Gastrocnemius medialis (tissue), 4 donors: ENCODE measurements at regions not wholly inside any gene's neighbourhood (a gene's known extent, or its start where the extent isn't known, plus 50 kb on each side); places are given as distances from the start of the nearest gene placed in this dataset.
"Not testable (repeated sequence)": the region's sequence is repeated elsewhere in the genome, so short reads cannot be mapped to it uniquely, and the experiment has no call there.

ENCODE experiments used
- ATAC-seq, 2 donors: fragments of 150-250 bp; one replicate each; pipeline ENCODE4 v1.9.1; 2016
- DNase-seq, 2 donors: peaks; one replicate each; pipeline ENCODE4 v3.0.0-alpha.2; 2019
- H3K27ac ChIP-seq, 4 donors: fragments of 200-600 bp; sonication (generic); 1 replicate in 1 of 4; 2 replicates in 3 of 4; pipeline ENCODE4 v1.5.1; 2016 to 2018; ENCODE audit warnings: mild to moderate bottlenecking in 2 of 4, moderate library complexity in 1 of 4
- H3K27me3 ChIP-seq, 3 donors: fragments of 200-600 bp; sonication (generic) in 2 of 3; 1 replicate in 1 of 3; 2 replicates in 2 of 3; pipeline versions ENCODE4 v1.5.1 to v1.6.0; 2016 to 2019; ENCODE audit warnings: mild to moderate bottlenecking in 1 of 3, moderate library complexity in 1 of 3
- H3K36me3 ChIP-seq, 2 donors: fragments of 200-600 bp; sonication (generic) in 1 of 2; one replicate each; pipeline ENCODE4 v1.5.1; 2017 to 2018
- H3K4me1 ChIP-seq, 2 donors: fragments of 200-600 bp; sonication (generic) in 1 of 2; one replicate each; pipeline ENCODE4 v1.5.1; 2016 to 2017; ENCODE audit warnings: mild to moderate bottlenecking in 2 of 2
- H3K4me3 ChIP-seq, 4 donors: fragments of 200-600 bp; sonication (generic) in 3 of 4; 1 replicate in 1 of 4; 2 replicates in 3 of 4; pipeline ENCODE4 v1.5.1; 2016 to 2019; ENCODE audit warnings: mild to moderate bottlenecking in 2 of 4
- H3K9me3 ChIP-seq, 3 donors: fragments of 200-600 bp; sonication (generic) in 2 of 3; 1 replicate in 1 of 3; 2 replicates in 2 of 3; pipeline ENCODE4 v1.5.1; 2016 to 2019
- POLR2A ChIP-seq, 2 donors: fragments of 450-650 bp; IDR thresholded peaks; one replicate each; pipeline ENCODE4 v1.6.1; 2017; ENCODE audit warnings: antibody characterized with exemption in 2 of 2, mild to moderate bottlenecking in 2 of 2, moderate library complexity in 2 of 2
- in situ Hi-C, 4 donors: fragments of 200-750 bp; cut with MboI; loops; one replicate each; pipeline versions ENCODE4 v1.15.0 to v1.8.0; 2017; ENCODE audit warnings: low sequenced_read_pairs in 4 of 4
- intact Hi-C: fragments of 100-400 bp; cut with DNase I; formaldehyde crosslinking; loops from one replicate; pipeline ENCODE4 v1.15.1; 2023; ENCODE audit warnings: low total_unique reads
- TF ChIP-seq, protein P1 (sequence below), 5 experiments: fragments of 450-650 bp in 3 of 5; fragments of 200-600 bp in 2 of 5; sonication (generic) in 2 of 5; IDR thresholded peaks in 4 of 5; conservative IDR thresholded peaks in 1 of 5; 1 replicate in 4 of 5; 2 replicates in 1 of 5; pipeline ENCODE4 v1.5.1; 2016 to 2019; ENCODE audit warnings: antibody characterized with exemption in 5 of 5, mild to moderate bottlenecking in 3 of 5, moderate library complexity in 3 of 5

DNA sequence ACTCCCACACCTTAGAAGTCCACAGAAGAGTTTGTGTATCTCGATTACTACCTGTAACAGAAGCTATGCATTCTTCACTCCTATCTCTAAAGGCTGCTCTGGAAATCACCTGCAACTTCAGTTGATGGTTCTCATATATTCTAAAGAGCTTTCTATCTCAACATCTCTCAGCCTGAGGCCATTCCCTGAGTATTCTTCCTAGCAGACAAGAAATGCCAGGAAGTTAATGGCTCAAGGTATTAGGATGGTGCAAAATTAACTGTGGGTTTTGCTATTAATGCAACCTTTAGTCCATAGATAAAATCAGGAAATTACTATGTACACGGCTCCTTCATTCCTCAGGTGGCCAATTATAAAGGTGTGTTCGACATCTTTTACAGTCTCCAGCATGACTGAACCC lies 290.1 kb downstream of the ZNF716 start:
- not testable (repeated sequence) for H3K27me3 ChIP-seq

DNA sequence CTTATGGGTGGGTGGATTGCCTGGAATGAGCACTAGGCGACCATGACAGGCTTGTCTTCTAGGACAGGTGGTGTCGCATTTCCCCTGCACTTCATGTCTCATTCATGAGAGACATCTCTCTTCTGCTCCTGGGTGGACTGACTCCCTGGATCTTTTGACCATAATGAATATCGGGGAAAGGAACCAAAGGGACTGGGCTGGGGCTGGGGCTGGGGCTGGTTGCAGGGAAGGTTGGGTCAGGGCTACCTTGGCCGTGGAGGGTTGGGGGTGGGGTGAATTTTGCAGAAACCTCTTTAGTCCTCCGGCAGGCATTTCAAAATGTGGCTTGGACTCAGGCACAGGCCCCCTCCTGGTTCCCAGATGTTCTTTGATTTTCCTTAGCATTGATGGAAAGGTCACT lies 319.2 kb downstream of the ZNF716 start:
- Histone ChIP-seq H3K27ac (no peak overlapping the region), H3K9me3 (no peaks in the 10 kb centered on the region), H3K4me3 (no peak overlapping the region), H3K4me1 (no peaks in the 10 kb centered on the region), H3K27me3 (no peaks in the 10 kb centered on the region), H3K36me3 (no peaks in the 10 kb centered on the region)
- ATAC-seq: no peak
- intact Hi-C loops: no loop called here
- DNase-seq: no peak
- in situ Hi-C loops: no loop called here
- no peak for TF ChIP-seq POLR2A (IDR thresholded peaks at IDR 0.05)
- TF ChIP-seq, protein P1, sequence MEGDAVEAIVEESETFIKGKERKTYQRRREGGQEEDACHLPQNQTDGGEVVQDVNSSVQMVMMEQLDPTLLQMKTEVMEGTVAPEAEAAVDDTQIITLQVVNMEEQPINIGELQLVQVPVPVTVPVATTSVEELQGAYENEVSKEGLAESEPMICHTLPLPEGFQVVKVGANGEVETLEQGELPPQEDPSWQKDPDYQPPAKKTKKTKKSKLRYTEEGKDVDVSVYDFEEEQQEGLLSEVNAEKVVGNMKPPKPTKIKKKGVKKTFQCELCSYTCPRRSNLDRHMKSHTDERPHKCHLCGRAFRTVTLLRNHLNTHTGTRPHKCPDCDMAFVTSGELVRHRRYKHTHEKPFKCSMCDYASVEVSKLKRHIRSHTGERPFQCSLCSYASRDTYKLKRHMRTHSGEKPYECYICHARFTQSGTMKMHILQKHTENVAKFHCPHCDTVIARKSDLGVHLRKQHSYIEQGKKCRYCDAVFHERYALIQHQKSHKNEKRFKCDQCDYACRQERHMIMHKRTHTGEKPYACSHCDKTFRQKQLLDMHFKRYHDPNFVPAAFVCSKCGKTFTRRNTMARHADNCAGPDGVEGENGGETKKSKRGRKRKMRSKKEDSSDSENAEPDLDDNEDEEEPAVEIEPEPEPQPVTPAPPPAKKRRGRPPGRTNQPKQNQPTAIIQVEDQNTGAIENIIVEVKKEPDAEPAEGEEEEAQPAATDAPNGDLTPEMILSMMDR (IDR thresholded peaks at IDR 0.05 in 4 of 5, conservative IDR thresholded peaks at IDR 0.05 in 1 of 5): no peak

More for the DNA sequence above, 290.1 kb downstream of the ZNF716 start:
- DNase-seq, H3K4me3 ChIP-seq, H3K36me3 ChIP-seq, H3K4me1 ChIP-seq, ATAC-seq, in situ Hi-C loops, H3K27ac ChIP-seq, intact Hi-C loops, H3K9me3 ChIP-seq: not testable (repeated sequence)

DNA sequence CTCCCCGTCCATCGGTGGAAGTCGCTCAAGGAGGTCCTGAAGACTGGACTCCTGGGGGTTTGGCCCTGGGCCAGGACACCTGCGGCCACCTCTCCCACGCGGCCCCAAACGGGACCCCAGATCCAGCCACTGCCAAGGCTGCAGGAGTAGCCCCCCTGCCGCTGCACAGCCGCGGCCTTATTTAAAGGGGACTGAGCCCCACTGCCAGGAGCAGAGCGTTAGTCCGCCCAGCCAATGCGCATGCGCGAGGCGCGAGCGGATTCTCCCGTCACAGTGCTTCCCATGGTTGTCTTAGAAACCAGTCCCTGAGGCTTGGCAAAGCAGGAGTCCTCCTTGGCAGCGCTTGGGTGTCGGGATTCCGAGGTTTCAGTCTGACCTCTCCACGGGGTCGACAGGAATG lies 320.0 kb downstream of the ZNF716 start:
- intact Hi-C loops (no loop called here), in situ Hi-C loops (no loop called here)
- TF ChIP-seq, protein P1 (IDR thresholded peaks at IDR 0.05 in 4 of 5, conservative IDR thresholded peaks at IDR 0.05 in 1 of 5): no peak
- Histone ChIP-seq H3K36me3 (no peaks in the 10 kb centered on the region), H3K4me1 (no peaks in the 10 kb centered on the region), H3K27ac (no peak overlapping the region), H3K9me3 (no peaks in the 10 kb centered on the region), H3K4me3 (no peak overlapping the region), H3K27me3 (no peaks in the 10 kb centered on the region)
- ATAC-seq (no peak), DNase-seq (no peak)

DNA sequence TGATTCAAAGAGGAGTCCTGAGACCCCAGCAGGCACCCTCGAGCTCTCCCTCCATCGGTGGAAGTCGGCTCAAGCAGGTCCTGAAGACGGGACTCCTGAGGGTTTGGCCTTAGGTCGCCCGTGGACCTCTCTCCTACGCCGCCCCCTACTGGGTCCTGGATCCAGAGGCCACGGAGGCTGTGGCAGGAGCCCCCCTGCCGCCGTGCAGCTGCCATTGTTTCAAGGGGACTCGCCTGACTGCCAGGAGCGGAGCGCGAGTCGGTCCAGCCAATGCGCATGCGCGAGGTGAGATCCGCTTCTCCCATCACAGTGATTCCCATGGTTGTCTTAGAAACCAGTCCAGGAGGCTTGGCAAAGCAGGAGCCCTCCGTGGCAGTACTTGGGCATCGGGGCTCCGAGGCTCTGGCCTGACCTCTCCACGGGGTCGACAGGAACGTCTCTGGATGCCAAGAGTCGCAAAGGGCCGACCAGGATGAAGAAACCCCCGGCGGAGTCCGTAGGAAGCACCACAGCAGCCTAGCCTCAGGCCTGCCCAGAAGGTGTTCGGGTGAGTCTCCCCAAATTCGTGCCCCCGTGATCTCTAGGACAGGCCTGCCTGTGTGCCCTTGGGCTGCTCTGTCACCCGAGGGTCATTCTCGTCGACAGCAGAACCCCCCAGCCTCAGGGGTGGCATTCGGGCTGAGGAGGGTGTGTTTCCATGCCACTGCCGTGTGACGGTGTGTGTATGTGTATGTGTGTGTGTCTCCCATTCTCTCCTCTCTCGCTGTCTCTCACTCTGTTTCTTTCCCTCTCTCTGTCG lies 322.3 kb downstream of the ZNF716 start:
- no peak overlapping the region for H3K27ac ChIP-seq
- no peaks in the 10 kb centered on the region for H3K9me3 ChIP-seq
- in situ Hi-C loops: no loop called here
- H3K27me3 ChIP-seq: no peaks in the 10 kb centered on the region
- DNase-seq: no peak
- no peaks in the 10 kb centered on the region for H3K4me1 ChIP-seq
- H3K36me3 ChIP-seq: no peaks in the 10 kb centered on the region
- intact Hi-C loops: no loop called here
- no peak for ATAC-seq
- no peak overlapping the region for H3K4me3 ChIP-seq
- no peak for TF ChIP-seq POLR2A (IDR thresholded peaks at IDR 0.05)
- TF ChIP-seq, protein P1 (IDR thresholded peaks at IDR 0.05 in 4 of 5, conservative IDR thresholded peaks at IDR 0.05 in 1 of 5): no peak

DNA sequence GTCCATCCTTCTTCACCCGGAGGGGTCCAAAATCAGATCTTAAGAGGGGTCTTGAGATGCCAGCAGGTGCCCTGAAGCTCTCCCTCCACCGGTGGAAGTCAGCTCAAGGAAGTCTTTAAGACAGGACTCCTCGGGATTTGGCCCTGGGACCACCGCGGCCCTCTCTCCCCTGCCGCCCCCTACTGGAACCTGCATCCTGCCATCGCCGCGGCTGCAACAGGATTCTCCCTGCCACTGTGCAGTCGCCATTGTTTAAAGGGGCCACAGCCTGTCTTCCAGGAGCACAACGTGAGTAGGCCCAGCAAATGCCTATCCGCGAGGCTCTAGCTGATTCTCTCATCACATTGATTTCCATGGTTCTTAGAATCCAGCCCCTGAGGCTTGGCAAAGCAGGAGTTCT lies 324.3 kb downstream of the ZNF716 start:
- no peak for TF ChIP-seq POLR2A (IDR thresholded peaks at IDR 0.05)
- DNase-seq (no peak), ATAC-seq (no peak)
- Histone ChIP-seq H3K27me3 (no peaks in the 10 kb centered on the region), H3K27ac (no peak overlapping the region), H3K4me1 (no peaks in the 10 kb centered on the region), H3K36me3 (no peaks in the 10 kb centered on the region), H3K4me3 (no peak overlapping the region), H3K9me3 (no peaks in the 10 kb centered on the region)
- in situ Hi-C loops: no loop called here
- intact Hi-C loops: no loop called here
